ENCODE measurements at regions not wholly inside any gene's neighbourhood (a gene's known extent, or its start where the extent isn't known, plus 50 kb on each side); places are given as distances from the start of the nearest gene placed in this dataset.

DNA sequence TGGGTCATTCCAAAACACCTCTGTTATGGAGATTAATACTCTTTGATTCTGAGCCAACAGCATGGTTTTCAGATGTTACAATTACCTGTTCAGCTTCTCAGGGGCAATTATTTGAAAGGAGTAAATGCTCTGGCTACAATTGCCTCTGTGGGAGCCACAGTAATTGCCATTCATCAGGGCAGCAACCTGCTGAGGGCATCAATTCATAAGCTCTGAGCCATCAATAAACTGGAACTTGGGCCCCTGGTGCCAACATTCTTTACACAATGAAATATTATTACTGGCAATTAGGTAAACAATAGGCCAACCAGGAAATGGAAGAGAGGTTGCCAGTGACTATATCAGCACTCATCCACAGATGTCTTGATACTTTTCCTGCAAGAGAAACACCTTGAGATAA, 660.8 kb downstream of the MECOM start:
- intact Hi-C loops (cut with DNase I): no loop called here
- H3K36me3 ChIP-seq (replicated peaks in 1 of 2): no peaks in the 10 kb centered on the region
- H3K9me3 ChIP-seq (replicated peaks in 1 of 3): no peaks in the 10 kb centered on the region
- DNase-seq: no peak
- TF ChIP-seq, protein P1, sequence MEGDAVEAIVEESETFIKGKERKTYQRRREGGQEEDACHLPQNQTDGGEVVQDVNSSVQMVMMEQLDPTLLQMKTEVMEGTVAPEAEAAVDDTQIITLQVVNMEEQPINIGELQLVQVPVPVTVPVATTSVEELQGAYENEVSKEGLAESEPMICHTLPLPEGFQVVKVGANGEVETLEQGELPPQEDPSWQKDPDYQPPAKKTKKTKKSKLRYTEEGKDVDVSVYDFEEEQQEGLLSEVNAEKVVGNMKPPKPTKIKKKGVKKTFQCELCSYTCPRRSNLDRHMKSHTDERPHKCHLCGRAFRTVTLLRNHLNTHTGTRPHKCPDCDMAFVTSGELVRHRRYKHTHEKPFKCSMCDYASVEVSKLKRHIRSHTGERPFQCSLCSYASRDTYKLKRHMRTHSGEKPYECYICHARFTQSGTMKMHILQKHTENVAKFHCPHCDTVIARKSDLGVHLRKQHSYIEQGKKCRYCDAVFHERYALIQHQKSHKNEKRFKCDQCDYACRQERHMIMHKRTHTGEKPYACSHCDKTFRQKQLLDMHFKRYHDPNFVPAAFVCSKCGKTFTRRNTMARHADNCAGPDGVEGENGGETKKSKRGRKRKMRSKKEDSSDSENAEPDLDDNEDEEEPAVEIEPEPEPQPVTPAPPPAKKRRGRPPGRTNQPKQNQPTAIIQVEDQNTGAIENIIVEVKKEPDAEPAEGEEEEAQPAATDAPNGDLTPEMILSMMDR (IDR thresholded peaks at IDR 0.05): no peak
- TF ChIP-seq POLR2A (IDR thresholded peaks at IDR 0.05): no peak
- no peaks in the 10 kb centered on the region for H3K27me3 ChIP-seq
- no peak overlapping the region for H3K4me3 ChIP-seq
- no peaks in the 10 kb centered on the region for H3K4me1 ChIP-seq (replicated peaks in 1 of 2)
- no peak overlapping the region for H3K27ac ChIP-seq

DNA sequence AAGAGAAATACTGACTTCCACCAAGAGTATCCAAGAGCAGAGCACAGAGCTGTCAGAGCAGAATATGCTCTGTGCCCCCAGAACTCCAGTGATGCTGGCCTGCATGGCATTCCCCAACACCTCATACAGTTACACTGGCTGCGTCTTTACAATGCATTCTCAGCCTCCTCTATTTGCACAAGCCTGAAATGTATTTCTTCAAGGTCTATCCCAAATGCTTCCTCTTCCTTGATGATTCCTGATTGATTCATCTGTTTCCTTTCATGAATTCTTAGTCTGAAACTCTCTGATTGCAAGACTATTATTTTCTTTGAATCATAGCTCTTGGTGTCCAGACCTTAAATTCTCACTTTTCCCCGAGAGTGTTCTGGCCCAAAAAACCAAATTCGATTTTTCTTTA, 664.7 kb downstream of the MECOM start:
- TF ChIP-seq, protein P1 (IDR thresholded peaks at IDR 0.05): no peak
- TF ChIP-seq POLR2A (IDR thresholded peaks at IDR 0.05): no peak
- no peak for DNase-seq
- H3K36me3 ChIP-seq (replicated peaks in 1 of 2): no peaks in the 10 kb centered on the region
- H3K4me1 ChIP-seq (replicated peaks in 1 of 2): no peaks in the 10 kb centered on the region
- H3K9me3 ChIP-seq (replicated peaks in 1 of 3): no peaks in the 10 kb centered on the region
- intact Hi-C loops (cut with DNase I): no loop called here
- WGBS, 4 donors: 76 to 82% (median 80%) methylated on average over 3 of the region's 3 CpGs
- H3K4me3 ChIP-seq: no peak overlapping the region
- H3K27ac ChIP-seq: no peak overlapping the region
- H3K27me3 ChIP-seq: no peaks in the 10 kb centered on the region

DNA sequence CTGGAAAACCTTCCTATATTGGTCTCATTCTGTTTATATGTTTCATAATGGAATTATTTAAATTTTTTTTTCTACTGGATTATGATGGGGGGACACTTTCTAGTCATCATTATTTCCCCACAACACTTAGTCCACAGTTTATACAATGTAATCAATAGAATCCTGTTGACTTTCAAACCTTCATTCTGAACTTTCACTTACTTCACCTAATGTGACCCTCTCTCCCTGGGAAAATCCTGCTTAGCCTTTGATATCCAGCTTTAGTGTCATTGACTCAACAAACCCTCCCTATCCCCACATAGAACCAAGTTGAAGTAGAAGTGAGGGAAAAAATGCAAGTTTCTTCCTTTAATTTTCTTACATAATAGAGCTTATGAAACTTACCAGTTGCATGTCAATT, 666.0 kb downstream of the MECOM start:
- Histone ChIP-seq H3K9me3 (replicated peaks in 1 of 3) (no peaks in the 10 kb centered on the region), H3K4me3 (no peak overlapping the region), H3K36me3 (replicated peaks in 1 of 2) (no peaks in the 10 kb centered on the region), H3K27ac (no peak overlapping the region), H3K4me1 (replicated peaks in 1 of 2) (no peaks in the 10 kb centered on the region), H3K27me3 (no peaks in the 10 kb centered on the region)
- intact Hi-C loops (cut with DNase I): no loop called here
- DNase-seq: no peak
- TF ChIP-seq, protein P1 (IDR thresholded peaks at IDR 0.05): no peak
- TF ChIP-seq POLR2A (IDR thresholded peaks at IDR 0.05): no peak

DNA sequence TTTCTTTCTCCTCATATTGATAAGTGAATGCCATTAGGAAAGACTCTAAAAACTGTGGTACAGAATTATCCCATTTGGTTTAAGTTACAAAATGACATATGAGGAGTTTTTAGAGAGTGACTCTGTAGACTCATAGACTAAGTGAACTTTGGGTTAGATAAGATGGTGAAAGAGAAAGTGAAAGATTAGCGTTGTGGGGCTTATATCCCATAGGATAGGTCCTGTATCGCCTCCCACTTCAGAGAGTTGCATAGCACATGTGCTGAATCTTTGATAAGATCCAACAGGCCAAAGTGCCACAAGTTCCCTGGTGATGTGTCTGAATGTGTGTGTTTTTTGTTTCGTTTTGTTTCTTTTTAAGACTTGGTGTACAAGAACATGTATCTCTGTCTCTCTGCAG, 666.9 kb downstream of the MECOM start:
- WGBS, 4 donors: 78 to 85% (median 81%) methylated on average over 3 of the region's 3 CpGs
- H3K4me1 ChIP-seq (replicated peaks in 1 of 2): no peaks in the 10 kb centered on the region
- intact Hi-C loops (cut with DNase I): no loop called here
- no peak for DNase-seq
- H3K4me3 ChIP-seq: no peak overlapping the region
- H3K27ac ChIP-seq: no peak overlapping the region
- no peaks in the 10 kb centered on the region for H3K27me3 ChIP-seq
- no peaks in the 10 kb centered on the region for H3K9me3 ChIP-seq (replicated peaks in 1 of 3)
- no peaks in the 10 kb centered on the region for H3K36me3 ChIP-seq (replicated peaks in 1 of 2)
- TF ChIP-seq, protein P1 (IDR thresholded peaks at IDR 0.05): no peak

Data from adrenal gland (tissue), 9 donors.